ENCODE measurements at regions not wholly inside any gene's neighbourhood (a gene's known extent, or its start where the extent isn't known, plus 50 kb on each side); places are given as distances from the start of the nearest gene placed in this dataset.

DNA sequence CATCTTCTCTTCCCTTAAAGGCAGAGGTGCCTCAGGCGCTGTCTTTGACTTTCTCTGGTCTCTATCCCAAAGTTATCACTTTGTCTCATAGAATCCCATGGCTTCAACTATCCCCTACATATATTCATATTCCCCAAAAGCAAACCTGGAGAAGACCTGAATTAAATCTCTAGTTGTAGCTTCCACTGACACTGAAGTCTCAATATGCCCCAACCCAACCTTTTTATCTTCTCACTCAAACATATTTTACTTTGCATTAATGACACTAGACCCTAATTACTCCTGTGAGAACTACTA lies 354.5 kb upstream of the DUSP10 start:
- no peak for DNase-seq

DNA sequence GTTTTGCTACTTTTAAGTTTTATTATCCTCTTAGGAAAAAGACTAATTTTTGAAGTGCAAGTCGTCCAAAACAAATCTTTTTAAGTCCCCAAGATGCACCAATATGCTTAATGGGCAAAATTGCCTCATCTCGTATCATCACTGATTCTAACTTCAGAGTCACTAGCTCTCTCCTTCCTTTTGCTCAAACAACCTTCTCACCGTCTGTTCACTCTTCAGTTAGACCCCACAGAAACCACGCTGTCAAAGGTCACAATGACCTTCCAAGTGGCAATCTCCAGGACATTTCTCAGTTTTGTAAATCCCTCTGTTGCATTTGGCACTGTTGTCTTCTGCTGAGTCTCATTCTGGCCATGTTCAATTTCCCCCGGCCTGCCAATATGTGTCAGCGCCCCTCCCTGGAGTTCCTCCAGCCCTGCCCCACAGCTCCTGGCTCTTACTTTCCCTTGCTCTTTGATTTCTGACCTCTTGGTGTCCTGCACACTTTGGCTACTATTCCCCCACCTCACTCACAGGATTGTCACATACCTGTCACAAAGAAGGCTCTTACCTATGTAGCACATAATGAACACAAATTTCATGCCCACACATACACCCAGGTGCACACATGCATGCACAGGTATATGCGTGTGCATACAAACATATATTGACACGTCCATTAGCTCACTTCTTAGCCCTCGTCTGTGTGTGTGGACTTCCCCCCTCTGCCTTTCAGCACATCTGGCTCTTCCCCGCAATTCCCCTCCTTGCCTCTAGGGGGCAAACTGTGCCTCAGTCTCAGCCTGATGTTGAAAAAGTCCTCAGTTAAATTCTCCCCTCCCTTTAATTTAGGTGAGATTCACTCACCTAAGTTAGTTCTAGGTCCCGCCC lies 354.0 kb upstream of the DUSP10 start:
- no peak for DNase-seq

DNA sequence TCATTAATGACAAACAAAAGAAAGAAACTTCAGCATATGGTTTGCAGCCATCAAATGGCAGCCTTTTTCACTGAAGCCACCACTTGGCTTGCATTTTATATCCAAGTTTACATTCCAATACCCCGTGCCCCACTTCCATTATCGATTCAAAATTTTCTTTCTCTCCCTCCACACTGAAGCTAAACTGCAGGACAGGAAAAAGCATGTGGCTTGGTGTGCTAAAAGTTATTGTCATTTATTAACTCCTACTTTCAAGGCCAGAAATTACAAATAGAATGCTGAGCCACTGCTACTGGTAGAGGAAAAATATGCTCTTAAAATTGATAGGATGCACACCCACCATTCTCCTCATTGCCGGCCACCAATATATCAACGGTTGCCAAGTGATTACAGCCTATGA lies 351.6 kb upstream of the DUSP10 start:
- DNase-seq, result no peak

DNA sequence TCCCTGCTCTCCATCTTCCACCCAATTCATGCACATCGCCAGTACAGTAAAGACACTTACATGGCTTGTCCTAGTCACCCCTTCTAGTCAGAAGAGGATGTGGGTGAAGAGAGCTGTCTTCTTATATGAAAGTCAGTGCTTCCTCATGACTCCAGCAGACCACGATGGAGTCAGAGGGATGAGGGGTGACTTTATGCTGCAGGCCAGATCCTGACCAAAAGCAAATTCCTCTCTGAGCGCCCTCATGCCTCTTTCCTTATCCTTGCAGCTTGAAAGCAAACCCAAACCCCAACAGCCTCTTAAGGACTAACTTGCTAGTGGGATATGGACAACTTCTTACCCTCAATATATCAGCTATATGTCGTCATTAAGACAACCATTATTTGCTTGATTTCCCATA lies 348.2 kb upstream of the DUSP10 start:
- no peak for DNase-seq

DNA sequence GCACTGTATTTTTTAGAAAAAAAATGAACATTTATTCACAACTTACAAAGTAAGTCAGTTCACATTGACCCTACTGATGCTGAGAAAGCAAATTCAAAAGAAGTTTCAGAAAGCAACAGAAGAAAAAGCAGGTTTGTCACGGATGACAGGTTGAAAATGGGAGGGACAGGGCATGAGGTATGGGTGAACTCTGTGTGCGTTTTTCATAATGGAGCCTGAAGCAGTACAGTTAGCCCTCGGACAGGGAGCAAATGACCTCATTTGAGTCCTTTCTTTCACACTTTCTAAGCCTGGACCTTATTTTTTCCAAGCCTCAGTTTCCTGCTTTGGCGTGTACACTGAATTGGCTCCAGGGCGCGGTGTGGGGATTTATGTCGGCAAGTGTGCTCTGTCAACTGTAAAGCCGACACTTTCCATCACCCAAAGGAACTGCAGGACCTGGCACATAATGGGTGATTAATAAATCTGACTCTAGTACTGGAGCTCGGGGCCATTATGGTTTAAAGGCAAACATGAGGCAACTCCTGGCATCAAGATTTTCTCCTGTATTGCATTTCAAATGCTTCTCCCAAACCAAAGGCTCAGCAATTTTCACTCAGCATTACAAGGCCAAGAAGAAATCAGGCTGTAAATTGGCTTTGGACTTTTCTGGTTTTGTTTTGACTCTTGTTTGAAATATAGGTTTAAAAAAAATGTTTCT lies 345.5 kb upstream of the DUSP10 start:
- no peak for DNase-seq

DNA sequence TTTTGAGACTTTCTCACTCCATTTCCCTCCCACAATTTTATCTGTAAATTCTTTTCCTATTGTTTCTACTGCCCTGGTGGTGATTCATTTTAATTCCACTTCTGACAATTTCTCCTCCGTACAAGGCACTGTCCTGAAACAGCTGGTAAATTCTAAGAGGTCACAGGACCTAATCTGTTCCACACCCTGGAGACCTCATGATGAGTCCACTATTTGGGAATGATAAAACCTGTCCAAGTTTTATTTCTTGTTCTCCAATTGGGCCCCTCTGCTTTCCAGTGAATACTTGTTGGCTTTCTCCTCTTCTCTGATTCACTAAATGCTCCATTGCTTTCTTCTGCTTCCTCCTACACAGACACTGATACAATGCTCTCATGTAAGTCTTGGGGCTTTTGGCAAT lies 343.1 kb upstream of the DUSP10 start:
- DNase-seq, result no peak

DNA sequence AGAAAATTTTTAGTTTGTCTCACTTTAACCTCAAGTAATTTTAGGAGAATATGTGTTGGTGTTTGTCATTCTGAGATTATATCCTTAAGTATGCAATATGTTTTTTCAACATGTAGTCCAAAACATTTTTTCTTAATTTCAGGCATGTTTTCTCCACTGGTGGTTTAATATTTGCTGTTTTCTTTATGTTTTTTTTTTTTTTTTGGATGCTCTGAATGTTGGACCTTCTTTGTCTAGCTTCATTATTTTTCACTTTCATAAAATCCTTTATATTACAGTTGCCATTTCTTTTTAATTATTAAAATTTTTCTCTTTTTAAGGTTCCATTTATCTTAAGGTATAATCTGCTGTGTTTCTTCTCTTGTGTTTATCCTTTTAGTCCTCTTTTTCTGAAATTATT lies 342.2 kb upstream of the DUSP10 start:
- no peak for DNase-seq

DNA sequence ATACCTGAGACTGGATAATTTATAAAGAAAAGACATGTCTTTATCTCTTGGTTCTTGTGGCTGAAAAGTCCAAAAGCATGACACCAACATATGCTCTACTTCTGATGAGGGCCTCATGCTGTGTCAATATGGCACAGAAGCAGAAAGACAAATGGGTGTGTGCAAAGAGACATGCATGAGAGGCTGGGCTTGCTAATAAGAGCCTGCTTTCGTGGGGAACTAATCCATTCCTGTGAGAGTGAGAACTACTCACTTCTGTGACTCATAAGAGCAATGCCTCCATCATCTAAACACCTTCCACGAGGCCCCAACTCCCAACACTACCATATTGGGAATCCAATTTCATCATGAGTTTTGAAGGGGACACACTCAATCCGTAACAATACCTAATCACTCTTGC lies 340.0 kb upstream of the DUSP10 start:
- no peak for DNase-seq

DNA sequence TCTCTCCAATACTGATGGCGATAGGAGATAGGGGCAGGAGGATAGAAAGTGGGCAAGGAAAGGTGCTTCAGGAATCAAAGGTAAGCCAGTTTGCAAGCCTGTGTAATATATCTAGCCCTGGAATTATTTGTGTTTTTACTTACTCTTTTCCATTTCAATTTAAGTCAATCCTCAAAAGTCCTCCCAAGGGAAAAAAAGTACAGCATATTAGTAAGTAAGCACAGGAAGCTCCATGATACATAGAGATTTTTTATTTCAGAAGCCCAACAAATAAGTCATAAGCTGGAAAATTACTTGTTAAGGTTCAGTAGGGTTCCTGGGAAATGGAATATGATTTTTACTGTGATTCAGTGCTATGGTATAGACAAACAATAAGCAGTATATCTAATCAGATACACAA lies 337.7 kb upstream of the DUSP10 start:
- DNase-seq, result no peak

DNA sequence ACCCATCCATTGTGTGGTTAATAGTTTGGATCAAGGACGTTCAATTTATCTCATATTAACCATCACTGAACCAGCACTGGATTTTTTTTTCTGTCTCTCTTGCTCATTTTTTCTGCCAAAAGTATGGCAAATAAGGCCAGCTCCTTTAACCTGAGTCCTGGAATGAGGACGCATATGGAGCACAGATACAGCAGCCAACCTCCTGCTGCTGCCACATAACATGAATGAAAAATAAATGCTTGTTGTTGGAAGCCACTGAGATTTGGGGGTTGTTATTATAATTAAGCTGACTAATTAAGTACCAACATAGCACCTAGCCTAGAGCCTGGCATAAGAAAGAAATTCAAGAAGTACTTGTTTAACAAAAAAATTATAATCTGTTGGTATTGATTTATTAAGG lies 335.3 kb upstream of the DUSP10 start:
- no peak for DNase-seq

DNA sequence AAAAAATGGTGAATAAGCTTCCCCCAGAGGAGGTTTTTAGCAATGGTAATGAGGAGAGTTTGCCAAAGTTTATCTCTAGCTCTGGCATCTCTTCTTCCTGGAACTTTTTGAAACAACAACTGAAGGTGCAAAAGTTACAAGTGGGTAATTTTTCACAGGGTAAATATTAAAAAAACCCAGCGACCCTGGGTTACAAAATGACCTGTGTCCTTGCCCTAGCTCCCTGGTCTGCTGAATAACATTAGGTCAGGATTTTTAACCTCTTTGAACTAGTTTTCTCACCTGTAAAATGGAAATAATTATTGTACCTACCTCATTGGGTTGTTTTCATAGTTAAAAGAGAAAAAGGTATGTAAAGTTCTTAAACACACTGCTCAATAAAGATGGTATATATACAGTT lies 332.4 kb upstream of the DUSP10 start:
- no peak for DNase-seq

DNA sequence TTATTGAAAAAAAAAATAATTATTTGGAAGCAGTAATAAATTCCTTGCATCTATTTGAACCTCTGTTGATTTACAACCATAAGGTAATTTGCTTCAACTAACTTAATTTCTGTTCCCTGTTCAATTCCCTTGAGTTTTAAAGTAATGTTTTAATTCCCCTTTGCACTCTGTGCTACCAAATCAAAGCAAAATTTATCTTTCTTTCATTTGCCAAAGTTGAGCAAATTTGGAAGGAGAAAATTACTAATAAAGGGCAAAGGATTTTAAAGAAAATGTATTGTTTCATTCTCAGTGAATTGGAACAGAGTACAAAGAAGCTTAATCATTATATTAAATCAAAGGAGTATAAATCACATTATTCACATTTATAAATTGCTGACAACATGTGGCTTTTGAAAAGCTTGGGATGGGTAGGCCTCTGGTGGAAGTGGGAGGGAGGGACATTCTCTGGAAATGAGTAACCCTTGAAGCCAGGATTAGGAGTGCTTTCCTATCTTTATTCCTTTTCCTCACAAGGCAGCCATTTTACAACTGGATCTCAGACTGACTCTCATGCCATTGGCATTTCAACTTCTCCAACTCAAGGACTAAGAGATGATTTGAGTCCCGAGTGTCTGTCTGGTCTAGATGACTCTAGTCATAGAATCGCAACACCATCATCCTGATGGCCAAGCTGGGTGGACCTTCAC lies 331.6 kb upstream of the DUSP10 start:
- DNase-seq, result no peak

DNA sequence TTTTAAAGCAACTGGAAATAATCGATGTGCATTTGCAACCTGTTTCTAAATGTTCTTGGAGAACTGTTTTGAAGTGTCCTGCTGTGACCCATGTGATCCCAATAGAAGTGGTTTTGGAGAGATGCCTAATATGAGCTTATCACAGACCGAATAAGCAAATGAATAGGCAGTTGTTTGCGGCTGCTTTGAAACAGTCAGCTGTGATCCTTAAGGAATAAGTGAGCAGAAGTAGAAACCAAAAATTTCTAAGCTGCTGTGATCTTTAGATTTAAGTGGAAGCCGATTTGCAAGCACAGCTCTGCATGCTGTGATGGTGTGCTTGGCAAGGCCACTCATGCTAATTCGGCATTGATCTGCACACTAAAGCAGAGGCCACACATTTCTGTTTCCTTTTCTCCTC lies 329.5 kb upstream of the DUSP10 start:
- peak; percentile 10 for DNase-seq

DNA sequence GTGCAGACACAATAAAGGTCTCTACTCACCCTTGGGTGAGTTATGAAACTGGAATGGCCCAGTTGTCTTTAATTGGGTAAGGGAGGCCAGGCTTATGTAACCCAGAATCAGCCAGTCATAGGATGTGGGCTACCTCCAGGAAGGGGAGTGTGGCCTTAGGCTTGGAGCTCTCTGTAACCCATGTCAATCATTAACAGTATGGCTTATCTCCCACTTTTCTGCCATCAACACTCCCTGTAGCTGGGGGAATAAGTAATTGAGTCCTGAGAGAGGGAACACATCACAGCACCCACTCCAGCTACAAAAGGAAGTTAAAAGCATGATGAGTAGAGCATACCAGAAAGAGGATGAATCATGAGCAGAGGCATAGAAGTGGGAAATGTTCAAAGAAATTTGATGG lies 327.0 kb upstream of the DUSP10 start:
- DNase-seq, result no peak

DNA sequence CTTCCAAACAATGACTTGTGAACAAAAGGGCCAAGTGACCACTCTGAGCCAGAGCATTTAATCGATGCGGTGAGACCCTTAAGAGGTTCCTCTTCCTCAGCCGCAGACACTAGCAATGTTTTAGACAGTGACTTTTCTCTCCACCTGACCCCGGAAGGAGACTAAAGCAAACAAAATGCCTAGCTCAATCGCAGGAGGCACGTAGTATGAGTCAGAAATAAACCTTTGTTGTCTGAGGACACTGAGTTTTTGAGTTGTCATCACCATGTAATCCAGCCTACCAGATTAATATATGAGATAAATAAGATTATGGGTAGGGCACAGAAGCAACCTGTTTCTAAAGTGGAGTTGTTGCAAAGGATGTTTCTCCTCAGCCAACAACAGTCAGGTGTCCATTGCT lies 326.2 kb upstream of the DUSP10 start:
- no peak for DNase-seq

DNA sequence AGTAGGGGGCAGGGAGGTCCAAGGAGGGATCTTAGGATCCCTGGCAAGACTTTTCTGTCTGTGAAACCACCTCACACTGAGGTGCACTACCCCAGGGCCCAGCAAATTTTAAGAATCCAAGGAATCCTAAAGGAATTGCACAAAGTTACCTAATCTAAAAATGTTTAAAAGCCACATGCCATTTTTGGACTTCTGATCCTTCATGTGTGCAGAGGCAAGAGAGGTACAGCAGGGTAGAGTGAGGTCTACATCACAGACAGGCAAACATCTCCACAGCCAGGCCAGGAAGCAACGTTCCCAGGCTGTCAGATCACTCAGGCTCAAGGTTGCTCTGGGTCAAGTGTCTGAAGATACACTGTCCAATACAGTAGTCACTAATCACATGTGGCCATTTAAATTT lies 324.6 kb upstream of the DUSP10 start:
- no peak for DNase-seq

DNA sequence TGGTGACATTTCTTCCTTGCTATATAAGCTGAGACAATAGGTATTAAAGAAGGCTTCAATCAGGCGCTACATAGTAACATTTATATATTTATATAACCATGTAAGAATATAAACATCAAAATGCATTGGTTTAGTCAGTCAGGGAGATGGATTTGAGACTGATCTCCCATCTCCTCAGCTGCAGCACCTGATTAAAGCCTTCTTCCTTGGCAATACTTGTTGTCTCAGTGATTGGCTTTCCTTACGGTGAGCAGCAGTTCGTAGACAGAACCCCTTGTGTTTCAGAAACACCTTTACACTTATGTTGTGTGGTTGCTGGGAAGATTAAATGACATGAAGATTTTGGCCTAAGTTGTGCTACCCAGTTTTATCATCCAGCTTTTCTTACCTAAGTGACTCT lies 323.3 kb upstream of the DUSP10 start:
- no peak for DNase-seq

DNA sequence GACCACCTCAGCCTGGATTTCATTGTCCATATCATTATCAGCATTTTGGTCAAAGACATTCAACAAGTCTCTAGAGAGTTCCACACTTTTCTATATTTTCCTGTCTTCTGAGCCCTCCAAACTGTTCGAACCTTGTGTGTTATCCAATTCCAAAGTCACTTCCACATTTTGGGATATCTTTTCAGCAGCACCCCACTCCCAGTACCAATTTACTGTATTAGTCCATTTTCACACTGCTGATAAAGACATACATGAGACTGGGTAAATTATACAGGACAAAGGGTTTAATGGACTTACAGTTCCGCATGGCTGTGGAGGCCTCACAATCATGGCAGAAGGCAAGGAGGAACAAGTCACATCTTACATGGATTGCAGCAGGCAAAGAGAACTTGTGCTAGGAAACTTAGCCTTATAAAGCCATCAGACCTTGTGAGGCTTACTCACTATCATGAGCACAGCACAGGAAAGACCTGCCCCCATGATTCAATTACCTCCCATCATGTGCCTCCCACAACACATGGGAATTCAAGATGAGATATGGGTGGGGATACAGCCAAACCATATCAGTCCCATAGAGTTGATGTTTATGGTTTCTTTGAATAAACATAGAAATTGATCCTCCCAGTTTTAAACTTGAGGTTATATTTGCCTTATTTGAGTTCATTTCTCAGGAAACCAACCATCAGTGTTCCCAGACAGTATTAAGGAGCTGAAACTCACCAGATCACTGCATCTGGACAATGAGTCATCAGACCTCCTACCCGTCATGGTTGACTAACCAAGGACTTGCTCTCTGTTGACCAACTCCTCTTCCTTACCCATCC lies 322.7 kb upstream of the DUSP10 start:
- DNase-seq, result no peak

DNA sequence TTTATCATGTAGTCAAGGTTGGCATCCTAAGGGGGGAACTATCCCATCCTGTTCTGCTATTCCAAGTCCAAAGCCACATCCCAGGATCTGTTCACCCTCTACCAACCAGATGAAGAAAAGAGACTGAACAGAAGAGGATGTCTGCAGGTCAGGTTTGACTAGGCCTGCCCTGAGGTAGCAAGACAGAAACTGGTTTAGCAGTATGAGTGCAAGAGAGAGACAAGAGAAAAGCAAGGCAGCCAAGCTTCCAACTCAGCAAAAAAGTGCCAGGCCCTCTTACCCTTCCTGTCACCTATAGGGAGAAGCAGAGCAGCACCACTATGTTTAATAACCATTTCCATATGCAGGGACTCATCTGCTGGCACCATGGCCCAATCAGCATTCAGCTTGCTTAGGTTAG lies 320.8 kb upstream of the DUSP10 start:
- DNase-seq, result no peak

DNA sequence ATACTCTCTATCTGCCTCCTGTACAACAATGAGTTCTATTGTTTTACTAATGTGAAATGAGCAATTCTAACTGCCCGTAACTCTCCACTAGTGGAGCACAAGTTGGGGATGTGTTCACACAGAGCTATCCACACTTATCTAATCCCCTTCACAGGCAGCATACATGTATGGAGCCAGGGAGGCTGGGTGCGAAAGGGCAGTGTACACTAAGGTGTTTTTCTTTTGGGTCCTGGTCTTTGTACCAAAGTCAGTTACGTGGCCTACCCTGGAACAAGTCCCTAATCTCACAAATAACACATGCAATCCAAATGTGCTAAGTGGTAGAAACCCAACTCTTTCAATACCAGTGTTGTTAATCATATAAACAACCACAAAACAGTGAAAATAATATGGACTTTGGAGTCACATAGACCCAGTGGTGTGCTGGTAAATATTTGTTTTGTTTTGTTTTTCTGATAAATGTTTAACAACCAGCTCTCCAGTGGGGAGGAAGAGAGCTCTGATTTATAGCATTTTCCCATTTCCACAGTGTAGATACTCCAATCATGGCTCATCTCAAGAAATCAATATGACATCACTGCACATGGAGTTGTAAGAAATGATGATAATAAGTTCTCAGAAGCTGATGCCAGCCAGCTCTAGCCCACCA lies 319.9 kb upstream of the DUSP10 start:
- DNase-seq, result no peak

DNA sequence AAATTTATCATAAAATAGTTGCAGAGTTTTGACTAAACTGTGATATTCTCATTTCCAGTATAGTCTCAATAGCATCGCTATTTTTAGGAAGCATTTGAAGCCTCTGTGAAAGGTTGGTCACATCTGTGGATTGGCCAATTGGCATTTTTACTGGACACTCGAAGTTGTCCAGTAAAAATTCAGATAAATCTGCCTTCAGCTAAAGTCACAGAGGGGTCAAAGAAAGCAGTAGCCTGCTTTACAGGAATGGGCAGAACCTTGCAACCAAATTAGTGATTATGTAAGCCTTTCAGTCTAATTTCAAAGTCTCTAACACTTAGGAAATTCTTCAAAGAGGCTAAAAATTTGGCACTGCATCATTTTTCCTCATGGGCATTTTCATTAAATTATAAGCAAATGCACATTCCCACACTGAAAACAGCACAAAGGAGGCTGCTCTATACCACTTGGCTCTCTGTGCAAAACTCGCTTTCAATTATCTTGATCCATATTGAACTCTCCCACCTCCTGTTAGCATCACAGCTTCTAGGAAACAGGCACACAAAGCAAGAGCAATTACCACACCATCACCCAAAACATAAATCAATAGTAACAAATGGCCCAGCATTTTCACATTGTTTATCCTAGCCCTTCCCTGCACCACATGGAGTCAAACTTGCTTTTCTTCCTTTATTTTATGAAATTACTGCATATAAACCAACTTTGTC lies 318.5 kb upstream of the DUSP10 start:
- DNase-seq, result no peak

DNA sequence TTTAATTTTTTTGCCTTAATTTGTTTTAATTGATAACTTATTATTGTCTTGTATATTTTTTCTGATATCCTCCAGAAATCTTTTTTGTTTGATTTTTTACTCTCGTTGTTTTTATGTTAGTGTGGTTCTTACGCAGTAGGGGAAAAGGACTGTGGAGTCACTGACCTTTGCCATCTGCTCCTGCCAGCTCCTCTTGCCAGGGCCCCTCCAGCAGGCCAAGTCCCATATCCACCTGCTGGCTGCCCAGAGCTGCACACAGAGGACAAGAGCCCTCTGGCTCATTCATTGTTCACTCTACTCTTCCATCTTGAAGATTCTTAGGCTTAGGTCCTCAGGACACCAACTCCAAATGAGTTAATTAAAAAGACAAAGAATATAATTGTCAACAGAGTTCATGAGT lies 316.4 kb upstream of the DUSP10 start:
- DNase-seq, result no peak

Data from NCI-H1105 (cell line).